GM19328 (cell line): ENCODE measurements at regions not wholly inside any gene's neighbourhood (a gene's known extent, or its start where the extent isn't known, plus 50 kb on each side); places are given as distances from the start of the nearest gene placed in this dataset.

Source experiments
- ATAC-seq: cut with Tn5 transposase; IDR thresholded peaks from one replicate; pipeline ENCODE4 v1.9.1; 2021; ENCODE audit warnings: mild to moderate bottlenecking, moderate library complexity; ENCODE audit not compliant: unreplicated experiment

DNA sequence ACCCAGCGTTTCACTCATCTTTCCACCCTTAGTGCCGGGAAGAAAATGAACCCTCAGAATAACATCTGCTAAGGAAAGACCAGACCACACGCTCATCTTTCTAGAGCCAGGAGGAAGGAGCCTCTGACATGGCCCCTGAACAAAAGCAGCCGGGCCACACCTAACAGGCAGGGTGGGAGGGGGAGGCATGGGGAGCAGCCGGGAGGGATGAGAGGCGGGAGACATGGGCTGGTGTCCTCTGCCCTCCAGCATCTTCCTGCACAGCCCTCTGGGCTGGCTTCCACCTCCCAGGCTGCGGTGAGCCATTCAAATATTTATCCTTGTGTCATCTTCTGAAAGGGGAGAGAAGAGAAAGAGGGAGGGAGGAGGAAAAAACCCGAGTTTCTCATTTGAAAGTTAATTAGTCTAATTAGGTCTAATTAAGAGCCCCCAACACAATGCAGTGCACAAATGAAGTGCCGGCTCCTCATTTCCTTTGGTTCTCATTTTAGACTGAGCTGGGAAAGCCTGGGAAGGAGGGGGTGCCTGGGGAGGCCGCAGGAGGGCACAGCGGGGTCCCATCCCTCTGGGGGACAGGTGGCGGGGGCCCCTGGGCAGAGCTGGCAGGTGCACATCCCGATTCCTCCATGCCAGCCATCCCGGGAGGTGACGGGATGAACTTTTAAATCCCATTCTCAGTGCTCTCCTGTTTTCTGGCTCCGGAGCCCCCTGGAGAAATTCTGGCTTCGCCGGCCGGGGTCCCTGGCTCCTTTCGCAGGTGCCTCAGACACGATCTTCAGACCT, 90.5 kb downstream of the ENGASE start:
- ATAC-seq: no peak

GRCh38 chr17:79164408-79164807, 89.8 kb downstream of the ENGASE start:
- ATAC-seq: no peak

DNA sequence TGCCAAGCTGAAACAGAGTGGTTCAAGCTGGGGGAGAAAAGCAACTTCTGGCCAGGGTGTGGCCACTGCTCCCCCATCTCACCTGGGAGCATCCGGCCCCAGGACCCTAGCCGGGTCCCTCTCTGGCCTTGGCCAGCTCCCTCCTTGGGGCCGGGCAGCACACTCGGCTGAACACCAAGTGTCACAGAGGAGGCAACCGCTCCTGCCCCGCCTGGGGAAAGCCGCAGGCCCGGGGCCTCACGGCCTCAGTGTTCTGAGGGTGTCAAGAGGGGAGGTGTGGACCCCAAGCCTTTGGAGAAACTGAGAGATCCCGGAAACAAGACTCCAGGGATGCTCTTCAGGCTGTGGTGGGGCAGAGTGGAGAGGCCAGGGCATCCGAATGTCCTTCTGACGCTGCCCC, 88.4 kb downstream of the ENGASE start:
- ATAC-seq: no peak

- ATAC-seq: no peak
Measured at GRCh38 chr17:79162012-79162963, 87.7 kb downstream of the ENGASE start.

DNA sequence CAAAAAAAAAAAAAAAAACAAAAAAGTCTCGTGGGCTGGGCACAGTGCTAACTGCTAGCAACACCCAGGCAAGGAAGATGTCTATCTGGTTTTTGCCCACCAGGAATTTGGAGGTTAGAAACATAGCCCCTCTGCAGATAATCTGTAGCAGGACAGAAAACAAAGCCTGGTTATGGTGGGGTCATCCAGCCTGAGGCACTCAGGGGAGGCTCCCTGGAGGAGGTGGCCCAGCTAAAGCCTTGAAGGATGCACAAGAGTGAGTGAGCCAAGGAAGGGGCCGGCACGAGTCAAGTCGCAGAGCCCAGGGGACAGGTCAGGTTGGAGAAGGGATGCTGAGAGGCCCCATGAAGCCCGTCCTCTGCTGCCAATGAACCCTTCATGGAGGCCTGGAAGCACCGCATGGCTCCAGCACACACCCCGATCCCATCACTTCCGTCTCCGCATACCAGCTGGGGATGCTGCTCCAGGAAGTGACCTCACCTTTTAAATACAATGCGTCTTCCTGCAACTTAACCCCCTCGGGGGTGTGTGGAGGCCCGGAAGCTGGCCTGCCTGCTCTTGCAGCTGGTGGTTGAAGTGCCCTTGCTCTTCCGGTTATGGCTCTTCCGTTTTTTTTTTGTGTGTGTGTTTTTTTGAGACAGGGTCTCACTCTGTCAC, 86.5 kb downstream of the ENGASE start:
- no peak for ATAC-seq

- ATAC-seq: no peak
Measured at GRCh38 chr17:79159926-79160325, 85.3 kb downstream of the ENGASE start.

DNA sequence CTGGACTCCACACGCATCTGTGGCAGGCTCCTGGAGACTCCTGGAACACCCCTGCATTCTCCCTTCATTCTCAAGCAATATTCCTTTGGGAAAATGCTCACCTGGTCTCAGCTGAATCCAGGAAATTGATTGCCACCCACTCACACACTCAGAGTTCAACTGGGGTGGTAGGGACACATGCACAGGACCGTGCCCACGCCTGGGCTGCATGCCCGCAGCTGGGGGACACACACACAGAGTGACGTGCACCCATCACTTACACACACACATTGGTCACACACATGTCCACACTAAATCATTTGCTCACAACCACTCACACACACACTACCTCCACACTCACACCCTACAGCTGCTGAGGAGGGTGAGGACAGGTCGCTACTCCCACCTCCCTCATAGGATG, 84.8 kb downstream of the ENGASE start:
- ATAC-seq: no peak

DNA sequence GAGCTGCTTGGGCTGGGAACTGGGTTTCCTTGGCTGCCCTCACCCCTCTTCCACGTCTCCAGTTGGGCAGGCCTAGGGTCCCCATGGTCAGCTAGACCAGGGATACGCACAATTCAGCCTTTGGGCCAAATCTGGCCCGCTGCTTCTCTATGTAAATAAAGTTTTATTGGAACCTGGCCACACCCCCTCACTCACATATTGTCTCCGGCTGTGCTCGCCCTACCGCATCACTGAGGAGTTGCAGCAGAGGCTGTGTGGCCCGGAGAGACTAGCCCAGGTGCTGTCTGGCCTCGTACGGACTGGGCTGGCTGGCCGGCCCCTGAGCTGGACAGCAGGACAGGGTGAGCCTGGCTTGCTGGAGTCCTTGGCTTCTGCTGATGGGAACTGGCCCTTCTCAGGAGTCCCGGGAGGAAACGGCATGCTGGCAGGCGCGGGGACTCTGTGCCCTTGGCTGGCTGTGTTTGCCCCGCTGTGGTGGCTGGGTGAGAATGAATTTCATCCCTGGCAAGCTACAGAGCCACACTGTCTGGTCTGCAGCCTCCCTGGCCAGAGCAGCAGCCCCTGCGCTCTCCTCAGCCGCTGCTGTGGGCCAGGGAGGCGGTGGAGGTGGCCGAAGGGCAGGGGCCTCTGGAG, 82.0 kb downstream of the ENGASE start:
- ATAC-seq: no peak

DNA sequence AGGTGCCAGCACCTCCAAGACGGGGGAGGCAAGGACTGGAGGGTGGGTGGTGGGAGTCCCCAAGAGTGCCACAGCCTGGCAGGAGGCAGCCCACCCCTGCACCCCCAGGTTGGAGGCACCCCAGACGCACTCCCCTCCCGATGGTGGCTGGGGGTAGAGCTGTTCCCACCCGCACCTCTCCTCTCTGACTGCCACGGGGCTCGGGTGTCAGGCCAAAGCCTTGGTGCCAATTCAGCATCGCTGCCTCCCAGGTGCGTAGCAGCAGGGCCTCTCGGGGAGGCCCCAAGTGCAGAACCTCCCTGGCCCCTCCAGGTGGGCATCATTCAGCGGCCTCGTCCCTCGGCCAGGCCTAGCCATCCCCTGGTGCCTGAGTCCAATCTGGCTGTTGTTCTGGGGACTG, 81.1 kb downstream of the ENGASE start:
- no peak for ATAC-seq

DNA sequence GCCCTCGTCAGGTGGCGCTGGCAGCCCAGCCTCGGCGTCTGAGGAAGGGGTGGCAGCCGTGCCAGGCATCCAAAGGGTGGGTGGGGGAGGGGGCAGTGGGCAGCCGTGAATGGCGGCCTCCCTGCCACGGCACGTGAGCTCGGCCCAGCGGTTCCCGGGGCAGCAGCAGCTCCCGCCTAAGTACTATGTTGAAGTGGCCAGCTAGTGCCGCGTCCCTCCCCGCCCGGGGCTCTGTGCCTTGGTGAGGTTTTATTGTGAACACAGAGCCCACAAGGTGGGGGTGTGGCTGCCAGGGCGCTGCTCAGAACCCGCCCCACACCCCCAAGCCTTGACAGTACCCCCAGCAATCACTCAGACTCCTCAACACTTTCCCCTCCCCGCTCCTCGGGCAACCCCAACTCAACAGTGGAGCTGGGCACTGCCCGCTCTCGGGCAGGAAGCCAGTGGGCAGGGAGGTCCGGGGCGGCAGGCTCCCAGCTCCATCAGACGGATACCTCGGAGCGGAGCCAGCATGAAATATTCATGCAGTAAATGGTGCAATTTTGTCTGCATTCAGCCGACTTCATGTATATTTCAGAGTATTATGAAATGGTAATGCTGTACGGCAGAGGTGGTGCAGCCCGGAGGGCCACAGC, 80.4 kb downstream of the ENGASE start:
- ATAC-seq: no peak

DNA sequence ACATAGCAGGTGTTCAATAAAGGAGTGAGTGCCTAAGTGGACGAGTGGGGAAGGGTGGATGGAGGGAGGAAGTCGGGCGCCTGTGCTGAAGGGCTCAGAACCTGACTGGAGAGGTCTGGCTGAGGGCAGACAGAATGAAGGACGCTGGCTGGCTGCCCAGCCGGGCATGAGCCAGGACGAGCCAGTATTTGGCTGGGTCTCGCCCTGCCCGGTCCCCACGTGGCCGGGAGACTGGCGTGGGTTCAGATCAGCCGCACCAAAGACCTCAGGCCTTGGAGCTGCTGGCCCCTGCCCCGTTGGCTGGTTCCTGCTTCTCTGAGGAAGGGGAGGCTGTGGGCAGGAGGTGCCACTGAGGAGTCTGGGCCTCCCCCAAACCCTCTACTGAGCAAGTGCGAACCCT, 79.8 kb downstream of the ENGASE start:
- ATAC-seq: no peak

DNA sequence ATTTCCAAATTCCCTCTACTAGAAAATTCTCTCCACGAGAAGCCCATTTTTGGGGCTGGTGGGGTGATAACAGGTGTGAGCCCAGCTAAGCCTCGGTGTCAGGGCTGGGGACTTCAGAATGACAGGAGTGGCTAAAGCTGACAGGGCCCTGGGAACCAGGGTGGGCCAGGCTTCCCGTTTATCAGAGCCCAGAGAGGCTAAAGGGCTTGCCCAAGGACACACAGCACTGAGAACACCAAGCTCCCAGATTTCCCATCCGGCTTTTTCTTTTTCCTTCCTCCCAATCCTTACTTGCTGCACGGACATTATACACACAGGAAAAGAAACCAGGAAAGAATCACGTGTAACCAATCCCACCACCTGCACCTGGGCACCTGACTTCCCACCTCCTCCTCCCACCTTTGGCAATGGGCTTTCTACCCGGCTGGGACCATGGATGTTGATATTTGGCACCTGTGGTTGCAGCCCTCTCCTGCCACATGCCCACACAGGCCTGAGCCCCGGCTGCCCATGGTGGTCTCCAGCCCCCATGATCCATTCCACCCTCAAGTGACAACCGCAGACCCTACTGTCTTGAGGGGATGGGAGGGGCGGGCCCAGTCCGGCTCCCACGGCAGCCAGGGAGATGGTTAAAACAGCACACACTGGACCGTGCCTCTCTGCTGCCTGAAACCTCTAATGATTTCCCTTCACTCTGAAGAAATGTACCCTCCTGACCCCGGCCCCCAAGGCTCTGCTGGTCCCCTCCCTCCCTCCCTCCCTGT, 78.9 kb downstream of the ENGASE start:
- no peak for ATAC-seq

DNA sequence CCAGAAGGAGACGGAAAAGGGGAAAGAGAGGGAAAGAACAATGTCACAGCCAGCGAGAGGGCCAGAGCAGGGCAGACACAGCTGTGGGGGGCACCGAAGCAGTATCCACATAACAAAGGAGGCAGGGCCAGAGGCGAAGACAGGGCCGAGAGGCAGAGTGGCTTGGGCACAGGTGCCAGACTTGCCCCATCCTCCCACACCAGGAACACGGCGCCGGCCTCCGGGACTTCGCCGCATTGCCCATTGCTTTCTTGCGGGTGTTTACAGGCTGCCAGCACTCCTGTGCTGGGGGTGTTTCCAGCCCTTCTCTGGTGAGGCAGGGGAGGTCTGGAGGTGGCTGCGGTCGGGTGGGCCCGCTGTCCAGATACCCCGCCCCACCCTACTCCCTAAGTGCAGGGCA, 78.0 kb downstream of the ENGASE start:
- no peak for ATAC-seq

GRCh38 chr17:79152110-79152509, 77.5 kb downstream of the ENGASE start:
- no peak for ATAC-seq

DNA sequence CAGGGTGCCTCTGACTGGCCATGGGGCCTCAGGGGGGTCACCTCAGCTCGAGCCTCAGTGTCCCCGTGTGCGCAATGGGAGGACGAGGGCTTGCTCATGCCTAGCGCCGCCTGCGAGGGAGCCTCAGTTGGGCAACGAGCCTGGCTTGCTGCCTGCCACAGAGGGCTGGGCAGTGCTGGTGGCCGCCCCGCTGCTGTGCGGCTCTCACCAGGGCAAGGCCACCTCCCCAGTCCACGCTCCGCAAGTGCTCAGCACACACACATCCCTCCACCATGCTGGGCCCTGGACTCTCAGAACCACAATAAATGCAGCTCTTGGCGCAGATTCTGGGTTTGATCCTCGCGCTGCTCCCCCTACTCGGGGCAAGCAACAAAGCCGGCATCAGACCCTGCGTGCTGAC, 76.2 kb downstream of the ENGASE start:
- no peak for ATAC-seq

DNA sequence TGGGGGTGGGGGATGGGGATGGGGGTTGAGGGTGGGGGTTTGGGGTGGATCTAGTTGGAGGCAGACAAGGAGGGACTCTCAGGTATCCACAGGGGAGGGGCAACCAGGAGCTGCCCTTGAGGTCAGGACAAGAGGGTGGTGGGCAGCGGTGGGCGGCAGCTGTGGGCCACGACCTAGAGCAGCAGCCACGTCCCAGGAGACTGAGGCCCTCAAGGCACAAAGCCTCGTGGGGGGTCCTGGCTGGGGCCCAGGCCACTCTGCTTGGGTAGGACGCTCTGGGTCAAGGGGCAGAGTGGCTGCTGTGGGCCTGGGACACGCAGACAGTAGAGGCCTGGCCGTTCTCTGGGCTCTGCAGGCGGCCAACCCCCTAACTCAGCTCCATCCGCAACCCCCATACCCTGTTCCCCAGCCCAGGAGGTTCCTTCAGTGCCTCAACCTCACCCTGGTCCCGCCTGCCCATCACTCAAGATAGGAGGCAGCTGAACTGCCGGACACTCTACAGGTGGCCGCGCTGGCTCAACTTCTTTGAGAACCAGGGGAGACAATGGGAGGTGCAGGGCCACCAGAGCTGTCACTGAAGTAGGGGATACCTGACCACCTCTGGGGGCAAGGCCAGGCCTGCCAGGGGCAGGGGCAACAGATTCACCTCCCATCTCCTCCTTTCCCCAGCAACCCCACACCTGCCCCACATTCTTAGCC, 75.6 kb downstream of the ENGASE start:
- ATAC-seq: no peak

GRCh38 chr17:79148584-79148983, 74.0 kb downstream of the ENGASE start:
- no peak for ATAC-seq

GRCh38 chr17:79147746-79148506, 73.3 kb downstream of the ENGASE start:
- no peak for ATAC-seq

- no peak for ATAC-seq
Measured at GRCh38 chr17:79146562-79146961, 71.9 kb downstream of the ENGASE start.
